Suprapubic skin (tissue), 4 donors: ENCODE measurements at regions not wholly inside any gene's neighbourhood (a gene's known extent, or its start where the extent isn't known, plus 50 kb on each side); places are given as distances from the start of the nearest gene placed in this dataset.

ENCODE experiments used
- DNase-seq, 2 donors: peaks; one replicate each; pipeline ENCODE4 v3.0.0-alpha.2; 2019; ENCODE audit warnings: low spot score in 2 of 2
- H3K27ac ChIP-seq: fragments of 200-600 bp; sonication (generic); one replicate; pipeline ENCODE4 v1.5.1; 2019
- H3K27me3 ChIP-seq: fragments of 200-600 bp; sonication (generic); one replicate; pipeline ENCODE4 v1.5.1; 2019
- H3K36me3 ChIP-seq: fragments of 200-600 bp; sonication (generic); one replicate; pipeline ENCODE4 v1.5.1; 2019
- H3K4me1 ChIP-seq: fragments of 200-600 bp; sonication (generic); one replicate; pipeline ENCODE4 v1.5.1; 2019
- H3K4me3 ChIP-seq: fragments of 200-600 bp; sonication (generic); one replicate; pipeline ENCODE4 v1.5.1; 2019; ENCODE audit warnings: mild to moderate bottlenecking
- H3K9me3 ChIP-seq: fragments of 200-600 bp; sonication (generic); one replicate; pipeline ENCODE4 v1.5.1; 2019
- EP300 ChIP-seq: sonication (generic); formaldehyde crosslinking; IDR thresholded peaks from one replicate; pipeline ENCODE4 v1.6.1; 2017; ENCODE audit warnings: antibody characterized with exemption
- POLR2A ChIP-seq, 2 donors: fragments of 450-650 bp; IDR thresholded peaks; one replicate each; pipeline ENCODE4 v1.6.1; 2017; ENCODE audit warnings: antibody characterized with exemption in 2 of 2, mild to moderate bottlenecking in 2 of 2, moderate library complexity in 2 of 2
- POLR2AphosphoS5 ChIP-seq, 3 donors: sonication (generic); formaldehyde crosslinking; IDR thresholded peaks; one replicate each; pipeline ENCODE4 v1.6.1; 2017; ENCODE audit warnings: antibody characterized with exemption in 3 of 3
- WGBS: methylation state at CpG from one replicate; pipeline ENCODE4 v1.1.5; 2018; 5-methylcytosine and 5-hydroxymethylcytosine counted together
- TF ChIP-seq, protein P1 (sequence below), 2 donors: fragments of 200-600 bp in 1 of 2; fragments of 450-650 bp in 1 of 2; sonication (generic) in 1 of 2; IDR thresholded peaks; one replicate each; pipeline ENCODE4 v1.5.1; 2016 to 2019; ENCODE audit warnings: antibody characterized with exemption in 2 of 2, mild to moderate bottlenecking in 1 of 2, moderate library complexity in 1 of 2

DNA sequence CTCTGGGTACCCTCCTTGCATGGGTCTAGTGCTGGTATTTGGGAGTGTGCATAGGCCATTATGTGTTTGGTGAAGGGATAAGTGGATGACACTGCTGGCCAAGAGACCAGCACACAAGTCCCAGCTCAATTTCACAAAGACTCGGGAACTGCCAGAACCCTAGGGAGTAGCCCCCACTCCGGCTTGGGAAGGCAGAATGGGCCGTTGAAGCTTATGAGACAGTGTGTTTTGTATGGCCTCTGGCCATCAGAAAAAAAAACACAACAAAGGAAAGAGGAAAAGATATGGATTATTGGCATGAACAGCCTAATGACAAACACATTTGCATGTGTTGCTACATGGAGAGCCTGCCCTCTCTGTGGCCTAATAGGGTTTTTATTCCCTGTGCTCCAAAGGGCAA is 144.2 kb downstream of the TTC32 start:
- WGBS: 48% methylated on average over 3 of the region's 3 CpGs
- DNase-seq: no peak
- H3K4me1 ChIP-seq: peaks cover 7% of the 10 kb centered on the region
- no peaks in the 10 kb centered on the region for H3K9me3 ChIP-seq
- no peak overlapping the region for H3K27ac ChIP-seq
- H3K27me3 ChIP-seq: no peaks in the 10 kb centered on the region
- TF ChIP-seq, protein P1, sequence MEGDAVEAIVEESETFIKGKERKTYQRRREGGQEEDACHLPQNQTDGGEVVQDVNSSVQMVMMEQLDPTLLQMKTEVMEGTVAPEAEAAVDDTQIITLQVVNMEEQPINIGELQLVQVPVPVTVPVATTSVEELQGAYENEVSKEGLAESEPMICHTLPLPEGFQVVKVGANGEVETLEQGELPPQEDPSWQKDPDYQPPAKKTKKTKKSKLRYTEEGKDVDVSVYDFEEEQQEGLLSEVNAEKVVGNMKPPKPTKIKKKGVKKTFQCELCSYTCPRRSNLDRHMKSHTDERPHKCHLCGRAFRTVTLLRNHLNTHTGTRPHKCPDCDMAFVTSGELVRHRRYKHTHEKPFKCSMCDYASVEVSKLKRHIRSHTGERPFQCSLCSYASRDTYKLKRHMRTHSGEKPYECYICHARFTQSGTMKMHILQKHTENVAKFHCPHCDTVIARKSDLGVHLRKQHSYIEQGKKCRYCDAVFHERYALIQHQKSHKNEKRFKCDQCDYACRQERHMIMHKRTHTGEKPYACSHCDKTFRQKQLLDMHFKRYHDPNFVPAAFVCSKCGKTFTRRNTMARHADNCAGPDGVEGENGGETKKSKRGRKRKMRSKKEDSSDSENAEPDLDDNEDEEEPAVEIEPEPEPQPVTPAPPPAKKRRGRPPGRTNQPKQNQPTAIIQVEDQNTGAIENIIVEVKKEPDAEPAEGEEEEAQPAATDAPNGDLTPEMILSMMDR (IDR thresholded peaks at IDR 0.05): no peak
- TF ChIP-seq EP300: no peak
- TF ChIP-seq POLR2AphosphoS5 (IDR thresholded peaks at IDR 0.05): no peak
- no peak for TF ChIP-seq POLR2A (IDR thresholded peaks at IDR 0.05)
- no peak overlapping the region for H3K4me3 ChIP-seq
- no peaks in the 10 kb centered on the region for H3K36me3 ChIP-seq

DNA sequence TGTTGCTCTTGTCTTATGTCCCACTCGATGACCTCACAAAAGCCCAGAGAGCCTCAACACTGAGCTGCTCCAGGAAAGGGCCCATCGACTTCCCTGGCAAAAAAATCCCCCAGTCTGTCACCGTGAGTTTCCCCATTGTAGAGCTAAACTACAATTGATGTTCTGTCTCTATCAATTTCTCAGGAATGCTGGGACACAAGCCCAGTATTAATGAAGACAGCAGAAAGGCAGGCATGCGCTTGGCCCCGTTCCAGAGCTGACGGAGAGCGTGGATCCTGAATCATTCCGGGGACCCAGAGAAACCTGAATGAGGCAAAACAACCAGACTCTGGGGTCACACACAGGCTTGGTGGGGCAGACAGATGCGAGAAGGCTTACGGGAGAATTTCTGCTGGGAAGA is 146.9 kb downstream of the TTC32 start:
- no peaks in the 10 kb centered on the region for H3K27me3 ChIP-seq
- peaks cover 7% of the 10 kb centered on the region for H3K4me1 ChIP-seq
- no peak overlapping the region for H3K27ac ChIP-seq
- no peaks in the 10 kb centered on the region for H3K9me3 ChIP-seq
- 47% methylated on average over 10 of the region's 10 CpGs for WGBS
- no peak overlapping the region for H3K4me3 ChIP-seq
- no peaks in the 10 kb centered on the region for H3K36me3 ChIP-seq
- TF ChIP-seq, protein P1 (IDR thresholded peaks at IDR 0.05): no peak
- TF ChIP-seq EP300 (no peak), POLR2A (IDR thresholded peaks at IDR 0.05) (no peak), POLR2AphosphoS5 (IDR thresholded peaks at IDR 0.05) (no peak)
- peak in 1 of 2 donors; percentile 31 for DNase-seq

DNA sequence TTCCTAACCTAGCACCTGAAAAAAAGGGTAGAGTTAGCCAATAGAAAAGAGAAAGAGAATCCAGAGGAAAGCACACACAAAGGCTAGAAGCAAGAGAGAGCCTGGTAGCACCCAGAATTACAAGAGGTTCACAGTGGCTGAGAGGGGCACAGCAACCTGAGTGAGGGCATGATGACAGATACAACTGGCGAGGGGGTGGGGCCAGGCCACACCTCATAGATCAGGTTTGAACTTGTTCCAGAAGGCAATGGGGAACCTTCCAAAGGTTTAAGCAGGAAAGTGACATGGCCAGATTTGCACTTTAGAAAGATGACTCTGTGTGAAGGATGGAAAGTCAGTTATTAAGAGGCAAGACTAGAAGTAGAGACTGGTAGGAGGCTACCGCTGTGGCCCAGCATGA is 148.0 kb downstream of the TTC32 start:
- WGBS: 81% methylated on average over 2 of the region's 2 CpGs

DNA sequence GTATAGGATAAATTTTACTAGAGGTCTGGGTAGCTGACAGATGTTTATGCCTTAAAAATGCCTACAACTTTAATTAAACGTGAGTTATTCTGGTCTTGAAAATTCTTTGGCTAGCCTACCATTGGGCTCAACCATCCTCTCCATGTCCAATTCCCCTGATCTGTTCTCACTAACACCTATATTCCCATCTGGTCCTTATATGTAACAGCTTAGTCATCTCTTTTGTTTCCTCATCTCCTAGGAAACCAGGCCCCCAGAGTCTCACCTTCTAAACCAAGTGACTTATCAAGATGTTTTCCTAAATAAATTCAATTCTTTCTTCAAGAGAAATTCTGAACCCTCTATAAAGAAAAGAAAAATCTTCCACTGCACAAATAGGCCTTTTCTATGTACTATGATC is 148.5 kb downstream of the TTC32 start:
- Histone ChIP-seq H3K27me3 (no peaks in the 10 kb centered on the region), H3K9me3 (no peaks in the 10 kb centered on the region), H3K27ac (no peak overlapping the region), H3K4me1 (peaks cover 7% of the 10 kb centered on the region), H3K36me3 (no peaks in the 10 kb centered on the region), H3K4me3 (no peak overlapping the region)
- 74% methylated on average over 1 of the region's 1 CpG for WGBS
- no peak for DNase-seq
- TF ChIP-seq POLR2A (IDR thresholded peaks at IDR 0.05) (no peak), EP300 (no peak), POLR2AphosphoS5 (IDR thresholded peaks at IDR 0.05) (no peak)
- TF ChIP-seq, protein P1 (IDR thresholded peaks at IDR 0.05): no peak

More for the DNA sequence above, 148.0 kb downstream of the TTC32 start:
- Histone ChIP-seq H3K36me3 (no peaks in the 10 kb centered on the region), H3K27ac (no peak overlapping the region), H3K4me3 (no peak overlapping the region), H3K9me3 (no peaks in the 10 kb centered on the region), H3K4me1 (peaks cover 7% of the 10 kb centered on the region), H3K27me3 (no peaks in the 10 kb centered on the region)
- TF ChIP-seq, protein P1 (IDR thresholded peaks at IDR 0.05): no peak
- DNase-seq: no peak

DNA sequence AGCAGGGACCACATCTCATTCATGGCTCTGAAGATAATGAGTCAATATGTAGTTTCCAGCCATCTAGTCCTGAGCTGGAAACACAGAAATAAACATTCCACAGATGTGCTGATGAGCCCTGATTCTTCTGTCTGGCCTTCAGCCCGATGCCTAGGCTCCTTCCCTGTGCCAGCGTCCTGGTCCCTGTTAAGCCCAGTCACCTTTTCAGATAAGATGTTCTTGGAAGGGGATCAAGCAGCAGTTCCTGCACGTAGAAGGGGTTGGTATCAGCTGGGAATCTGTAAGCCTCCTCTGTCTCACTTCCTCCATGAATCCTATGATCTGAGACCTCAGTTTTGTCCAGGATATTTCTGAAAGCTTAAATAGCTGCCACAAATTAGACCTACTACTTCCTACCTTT is 149.3 kb downstream of the TTC32 start:
- WGBS: 41% methylated on average over 3 of the region's 3 CpGs
- no peak for TF ChIP-seq POLR2A (IDR thresholded peaks at IDR 0.05)
- TF ChIP-seq EP300: no peak
- TF ChIP-seq POLR2AphosphoS5 (IDR thresholded peaks at IDR 0.05): no peak
- TF ChIP-seq, protein P1 (IDR thresholded peaks at IDR 0.05): no peak
- Histone ChIP-seq H3K4me1 (peaks cover 7% of the 10 kb centered on the region), H3K9me3 (no peaks in the 10 kb centered on the region), H3K4me3 (no peak overlapping the region), H3K36me3 (no peaks in the 10 kb centered on the region), H3K27me3 (no peaks in the 10 kb centered on the region), H3K27ac (no peak overlapping the region)
- no peak for DNase-seq
